Adrenal gland (tissue), 9 donors: ENCODE measurements at regions not wholly inside any gene's neighbourhood (a gene's known extent, or its start where the extent isn't known, plus 50 kb on each side); places are given as distances from the start of the nearest gene placed in this dataset.

ENCODE experiments used
- DNase-seq, 7 donors: peaks; one replicate each; pipeline ENCODE4 v3.0.0-alpha.2; 2019 to 2020
- H3K27ac ChIP-seq, 5 donors: fragments of 200-600 bp; sonication (generic) in 4 of 5; 1 replicate in 3 of 5; 2 replicates in 2 of 5; pipeline versions ENCODE4 v1.5.1 to v1.8.0; 2016 to 2020; ENCODE audit warnings: mild to moderate bottlenecking in 1 of 5
- H3K27me3 ChIP-seq: fragments of 200-600 bp; 2 replicates; pipeline ENCODE4 v1.8.0; 2021
- H3K36me3 ChIP-seq, 2 donors: fragments of 200-600 bp; replicated peaks in 1 of 2; 1 replicate in 1 of 2; 2 replicates in 1 of 2; pipeline versions ENCODE4 v1.5.1 to v1.8.0; 2018 to 2022
- H3K4me1 ChIP-seq, 2 donors: fragments of 200-600 bp; replicated peaks in 1 of 2; 1 replicate in 1 of 2; 2 replicates in 1 of 2; pipeline versions ENCODE4 v1.5.1 to v1.8.0; 2018 to 2021
- H3K4me3 ChIP-seq, 4 donors: fragments of 200-600 bp; sonication (generic) in 3 of 4; one replicate each; pipeline ENCODE4 v1.5.1; 2016 to 2018
- H3K9me3 ChIP-seq, 3 donors: fragments of 200-600 bp; sonication (generic) in 1 of 3; replicated peaks in 1 of 3; 1 replicate in 2 of 3; 2 replicates in 1 of 3; pipeline versions ENCODE4 v1.5.1 to v1.8.0; 2016 to 2021
- POLR2A ChIP-seq, 2 donors: fragments of 450-650 bp; IDR thresholded peaks; one replicate each; pipeline ENCODE4 v1.6.1; 2017; ENCODE audit warnings: antibody characterized with exemption in 2 of 2, mild to moderate bottlenecking in 2 of 2, moderate library complexity in 1 of 2
- WGBS, 4 donors: extraction: QIAGEN DNeasy Blood & Tissue Kit in 2 of 4; methylation state at CpG; one replicate each; pipeline versions ENCODE4 v1.1.5 to v1.1.7; 2013 to 2017; 5-methylcytosine and 5-hydroxymethylcytosine counted together
- intact Hi-C, 2 donors: fragments of 100-400 bp; cut with DNase I; formaldehyde crosslinking; loops; one replicate each; pipeline versions ENCODE4 v1.14.1 to v1.15.0; 2022 to 2023
- TF ChIP-seq, protein P1 (sequence below), 6 experiments: fragments of 450-650 bp in 4 of 6; fragments of 200-600 bp in 2 of 6; sonication (generic) in 1 of 6; IDR thresholded peaks; 1 replicate in 5 of 6; 2 replicates in 1 of 6; pipeline versions ENCODE4 v1.5.1 to v1.8.0; 2016 to 2021; ENCODE audit warnings: antibody characterized with exemption in 6 of 6, mild to moderate bottlenecking in 2 of 6, moderate library complexity in 1 of 6
- donor health status: healthy with polysubstance abuse.
- donor health status: Bipolar disorder and iron deficiency.
- donor health status: DM: yes; HTN: yes; CAD: no.
- donor health status: DM: no; HTN: no; CAD: no.
- donor health status: DM: no; HTN: no; CAD: no.

DNA sequence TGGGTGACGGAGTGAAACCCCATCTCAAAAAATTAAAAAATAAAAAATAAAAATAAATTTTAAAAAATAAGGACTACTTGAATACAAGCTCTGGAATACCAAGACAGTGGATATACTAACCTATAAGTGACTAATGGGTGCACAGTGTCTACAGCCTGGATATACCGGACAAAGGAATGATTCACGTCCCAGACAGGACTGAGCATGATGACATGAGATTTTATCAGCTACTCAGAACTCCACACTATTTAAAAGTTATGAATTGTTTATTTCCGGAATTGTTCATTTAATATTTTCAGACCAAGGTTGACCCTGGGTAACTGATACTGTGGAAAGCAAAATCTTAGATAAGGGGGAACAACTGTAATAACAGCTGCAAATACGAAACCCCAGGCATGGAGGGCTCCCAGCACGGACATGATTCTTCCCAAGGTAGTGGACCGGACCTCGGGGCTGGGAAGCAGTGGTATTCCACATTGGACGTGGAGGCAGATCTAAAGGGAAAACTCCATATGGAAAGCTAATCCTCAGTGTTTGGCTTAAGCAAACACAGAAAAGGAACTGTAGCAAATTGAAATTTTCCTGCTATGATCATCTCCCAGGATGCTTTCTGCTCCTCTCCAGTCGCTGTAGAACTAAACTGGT is 102.6 kb upstream of the TSHZ3 start:
- no peaks in the 10 kb centered on the region for H3K27me3 ChIP-seq
- no peaks in the 10 kb centered on the region for H3K36me3 ChIP-seq
- intact Hi-C loops = no loop called here
- H3K9me3 ChIP-seq = no peaks in the 10 kb centered on the region
- DNase-seq = no peak
- no peak for TF ChIP-seq POLR2A (IDR thresholded peaks at IDR 0.05)
- TF ChIP-seq, protein P1, sequence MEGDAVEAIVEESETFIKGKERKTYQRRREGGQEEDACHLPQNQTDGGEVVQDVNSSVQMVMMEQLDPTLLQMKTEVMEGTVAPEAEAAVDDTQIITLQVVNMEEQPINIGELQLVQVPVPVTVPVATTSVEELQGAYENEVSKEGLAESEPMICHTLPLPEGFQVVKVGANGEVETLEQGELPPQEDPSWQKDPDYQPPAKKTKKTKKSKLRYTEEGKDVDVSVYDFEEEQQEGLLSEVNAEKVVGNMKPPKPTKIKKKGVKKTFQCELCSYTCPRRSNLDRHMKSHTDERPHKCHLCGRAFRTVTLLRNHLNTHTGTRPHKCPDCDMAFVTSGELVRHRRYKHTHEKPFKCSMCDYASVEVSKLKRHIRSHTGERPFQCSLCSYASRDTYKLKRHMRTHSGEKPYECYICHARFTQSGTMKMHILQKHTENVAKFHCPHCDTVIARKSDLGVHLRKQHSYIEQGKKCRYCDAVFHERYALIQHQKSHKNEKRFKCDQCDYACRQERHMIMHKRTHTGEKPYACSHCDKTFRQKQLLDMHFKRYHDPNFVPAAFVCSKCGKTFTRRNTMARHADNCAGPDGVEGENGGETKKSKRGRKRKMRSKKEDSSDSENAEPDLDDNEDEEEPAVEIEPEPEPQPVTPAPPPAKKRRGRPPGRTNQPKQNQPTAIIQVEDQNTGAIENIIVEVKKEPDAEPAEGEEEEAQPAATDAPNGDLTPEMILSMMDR (IDR thresholded peaks at IDR 0.05) = no peak
- no peaks in the 10 kb centered on the region for H3K4me1 ChIP-seq
- WGBS, 4 donors = 51 to 61% (median 53%) methylated on average over 10 of the region's 10 CpGs
- H3K27ac ChIP-seq = no peak overlapping the region
- H3K4me3 ChIP-seq = no peak overlapping the region

DNA sequence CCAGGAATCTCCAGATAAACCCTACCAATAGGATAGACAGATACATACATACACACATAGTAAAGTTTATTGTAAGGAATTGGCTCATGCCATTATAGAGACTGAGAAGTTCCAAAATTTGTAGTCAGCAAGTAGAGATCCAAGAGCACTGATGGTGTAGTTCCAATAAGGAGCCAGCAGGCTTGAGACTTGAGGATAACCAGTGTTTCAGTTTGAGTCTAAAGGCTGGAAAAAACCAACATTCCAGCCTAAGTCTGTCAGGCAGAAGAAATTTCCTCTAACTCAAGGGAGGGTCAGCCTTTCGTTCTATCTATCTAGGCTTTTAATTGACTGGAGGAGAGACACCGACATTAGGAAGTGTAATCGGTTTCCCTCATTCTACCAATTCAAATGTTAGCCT is 110.2 kb upstream of the TSHZ3 start:
- no peaks in the 10 kb centered on the region for H3K36me3 ChIP-seq
- H3K4me1 ChIP-seq = no peaks in the 10 kb centered on the region
- H3K27ac ChIP-seq = no peak overlapping the region
- WGBS, 4 donors = 90 to 94% (median 91%) methylated on average over 3 of the region's 3 CpGs
- no peak overlapping the region for H3K4me3 ChIP-seq
- TF ChIP-seq, protein P1 (IDR thresholded peaks at IDR 0.05) = no peak
- no peak for TF ChIP-seq POLR2A (IDR thresholded peaks at IDR 0.05)
- no peaks in the 10 kb centered on the region for H3K9me3 ChIP-seq
- intact Hi-C loops = no loop called here
- no peak for DNase-seq
- H3K27me3 ChIP-seq = no peaks in the 10 kb centered on the region

DNA sequence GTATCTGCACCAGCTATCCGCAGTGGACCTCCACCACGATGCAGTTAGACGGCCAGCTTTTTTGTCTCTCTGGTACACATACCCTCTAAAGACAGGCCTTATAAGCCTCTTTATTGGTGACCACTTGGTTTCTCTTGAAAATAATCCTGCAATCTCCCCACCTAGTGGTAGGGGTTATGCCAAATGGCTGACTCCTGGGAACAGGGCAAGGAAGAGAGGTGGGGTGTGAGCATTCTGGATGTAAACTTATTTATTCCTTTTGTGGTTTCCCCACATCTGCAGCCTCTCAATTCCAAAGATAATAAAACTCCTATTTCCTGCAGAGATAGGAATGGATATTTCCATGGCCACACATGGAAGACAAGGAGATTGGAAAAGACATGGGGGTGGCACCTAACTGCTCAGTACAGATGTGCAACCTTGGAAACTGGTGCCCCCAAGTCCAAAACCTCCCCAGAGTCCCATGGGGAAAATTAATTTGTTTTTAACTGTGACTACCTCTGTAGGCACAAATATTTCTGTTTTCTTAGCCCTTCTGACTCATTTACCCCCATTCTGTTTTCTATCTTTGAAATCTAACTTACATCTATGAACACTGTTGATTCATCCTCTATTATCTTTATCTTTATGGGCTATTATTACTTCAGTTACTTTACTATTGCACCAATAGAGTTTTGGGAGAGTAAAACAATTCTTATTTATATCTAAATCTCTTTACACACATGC is 112.7 kb upstream of the TSHZ3 start:
- Histone ChIP-seq H3K36me3 (no peaks in the 10 kb centered on the region), H3K9me3 (no peaks in the 10 kb centered on the region), H3K4me3 (no peak overlapping the region), H3K4me1 (no peaks in the 10 kb centered on the region), H3K27me3 (no peaks in the 10 kb centered on the region), H3K27ac (no peak overlapping the region)
- no peak for DNase-seq
- WGBS, 4 donors = 90 to 100% (median 93%) methylated on average over 3 of the region's 3 CpGs
- intact Hi-C loops = no loop called here
- TF ChIP-seq, protein P1 (IDR thresholded peaks at IDR 0.05) = no peak
- TF ChIP-seq POLR2A (IDR thresholded peaks at IDR 0.05) = no peak

DNA sequence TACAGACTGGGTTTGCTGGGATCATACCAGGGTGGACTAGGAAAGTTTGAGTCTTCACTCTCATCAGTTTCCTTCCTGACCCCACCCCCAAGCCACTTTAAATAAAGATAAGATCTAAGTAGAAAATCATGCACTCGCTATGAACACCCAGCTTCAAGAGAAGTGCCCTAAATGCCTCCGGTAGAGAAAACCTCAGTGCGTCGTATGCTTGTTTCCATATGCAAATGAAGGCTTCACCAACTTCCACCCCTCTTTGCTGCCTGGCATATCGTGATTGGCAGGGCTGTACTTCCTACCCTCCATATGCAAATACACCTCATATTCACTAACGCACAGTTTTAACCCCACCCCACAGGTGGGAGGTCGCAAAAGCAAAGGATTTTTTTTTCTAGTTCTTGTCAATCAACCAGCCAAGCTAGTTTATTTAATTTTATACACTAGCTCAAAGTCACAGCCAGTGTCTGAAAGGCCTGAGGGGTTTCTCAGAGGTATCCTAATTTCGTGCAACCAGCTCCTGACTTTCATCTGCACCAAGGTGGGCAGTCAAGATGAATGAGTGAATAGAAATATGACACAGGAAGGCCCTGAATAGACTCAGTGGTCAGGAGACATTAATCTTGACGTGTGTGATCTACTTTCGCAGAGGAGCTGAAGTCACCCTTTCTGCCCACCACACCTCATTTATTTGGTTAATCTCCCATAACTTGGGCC is 121.1 kb upstream of the TSHZ3 start:
- DNase-seq = no peak
- H3K9me3 ChIP-seq = no peaks in the 10 kb centered on the region
- no peaks in the 10 kb centered on the region for H3K27me3 ChIP-seq
- no peak overlapping the region for H3K4me3 ChIP-seq
- intact Hi-C loops = no loop called here
- H3K27ac ChIP-seq = no peak overlapping the region
- no peaks in the 10 kb centered on the region for H3K4me1 ChIP-seq
- H3K36me3 ChIP-seq = no peaks in the 10 kb centered on the region
- WGBS, 4 donors = 82 to 90% (median 85%) methylated on average over 10 of the region's 10 CpGs
- TF ChIP-seq, protein P1 (IDR thresholded peaks at IDR 0.05) = no peak
- TF ChIP-seq POLR2A (IDR thresholded peaks at IDR 0.05) = no peak
